Liver (tissue), 8 donors: ENCODE measurements at regions not wholly inside any gene's neighbourhood (a gene's known extent, or its start where the extent isn't known, plus 50 kb on each side); places are given as distances from the start of the nearest gene placed in this dataset.

Source experiments
- DNase-seq: peaks from one replicate; pipeline ENCODE4 v3.0.0-alpha.2; 2017; ENCODE audit warnings: low spot score
- H3K27ac ChIP-seq, 2 donors: one replicate each; pipeline ENCODE4 v1.7.0; 2013; ENCODE audit warnings: inconsistent platforms in 2 of 2, low read length in 2 of 2, control low read depth in 1 of 2, low read depth in 1 of 2, mild to moderate bottlenecking in 1 of 2
- H3K27me3 ChIP-seq, 4 donors: one replicate each; pipeline versions ENCODE4 v1.6.1 to v1.7.0; 2013; ENCODE audit warnings: low read length in 3 of 4, inconsistent platforms in 1 of 4, mild to moderate bottlenecking in 1 of 4, moderate library complexity in 1 of 4; ENCODE audit not compliant: control insufficient read depth in 4 of 4, insufficient read depth in 4 of 4
- H3K36me3 ChIP-seq, 4 donors: one replicate each; pipeline versions ENCODE4 v1.6.1 to v1.7.0; 2013; ENCODE audit warnings: low read length in 3 of 4, mild to moderate bottlenecking in 3 of 4, low read depth in 1 of 4, moderate library complexity in 1 of 4; ENCODE audit not compliant: control insufficient read depth in 4 of 4, insufficient read depth in 3 of 4
- H3K4me1 ChIP-seq, 4 donors: one replicate each; pipeline versions ENCODE4 v1.6.1 to v1.7.0; 2013; ENCODE audit warnings: low read length in 3 of 4, mild to moderate bottlenecking in 3 of 4, moderate library complexity in 1 of 4; ENCODE audit not compliant: control insufficient read depth in 4 of 4, insufficient read depth in 4 of 4
- H3K4me3 ChIP-seq, 3 donors: one replicate each; pipeline versions ENCODE4 v1.6.1 to v1.7.0; 2013; ENCODE audit warnings: low read length in 3 of 3, control low read depth in 1 of 3, low read depth in 1 of 3, mild to moderate bottlenecking in 1 of 3
- H3K9ac ChIP-seq, 2 donors: one replicate each; pipeline ENCODE4 v1.7.0; 2013; ENCODE audit warnings: low read length in 2 of 2, mild to moderate bottlenecking in 2 of 2, moderate library complexity in 2 of 2, control low read depth in 1 of 2, low read depth in 1 of 2
- H3K9me3 ChIP-seq, 4 donors: one replicate each; pipeline versions ENCODE4 v1.6.1 to v1.7.0; 2013; ENCODE audit warnings: low read length in 3 of 4; ENCODE audit not compliant: control insufficient read depth in 4 of 4
- ATF3 ChIP-seq: IDR thresholded peaks from 2 replicates; pipeline ENCODE4 v1.6.1; 2016; ENCODE audit warnings: antibody characterized with exemption
- CTCF ChIP-seq: fragments of 150-350 bp; IDR thresholded peaks from 2 replicates; pipeline ENCODE4 v1.5.1; 2017; ENCODE audit warnings: improper control_type of control experiment, low read depth, low read length; ENCODE audit not compliant: missing input control
- FOXA1 ChIP-seq: IDR thresholded peaks from 2 replicates; pipeline ENCODE4 v1.6.1; 2016; ENCODE audit warnings: antibody characterized with exemption
- GABPA ChIP-seq, 2 donors: IDR thresholded peaks in 1 of 2; conservative IDR thresholded peaks in 1 of 2; 2 replicates each; pipeline ENCODE4 v1.6.1; 2016; ENCODE audit warnings: antibody characterized with exemption in 2 of 2, mild to moderate bottlenecking in 1 of 2, moderate library complexity in 1 of 2
- HNF4A ChIP-seq, 2 donors: conservative IDR thresholded peaks; 2 replicates each; pipeline ENCODE4 v1.6.1; 2016; ENCODE audit warnings: antibody characterized with exemption in 2 of 2, mild to moderate bottlenecking in 2 of 2
- JUND ChIP-seq, 2 donors: IDR thresholded peaks; 2 replicates each; pipeline ENCODE4 v1.6.1; 2016; ENCODE audit warnings: antibody characterized with exemption in 2 of 2
- MAX ChIP-seq: IDR thresholded peaks from 2 replicates; pipeline ENCODE4 v1.6.1; 2016; ENCODE audit warnings: antibody characterized with exemption
- NR2F2 ChIP-seq: IDR thresholded peaks from 2 replicates; pipeline ENCODE4 v1.6.1; 2016; ENCODE audit warnings: antibody characterized with exemption
- RXRA ChIP-seq, 2 donors: IDR thresholded peaks; 2 replicates each; pipeline ENCODE4 v1.6.1; 2017 to 2018; ENCODE audit warnings: antibody characterized with exemption in 2 of 2, mild to moderate bottlenecking in 1 of 2
- SP1 ChIP-seq: IDR thresholded peaks from 2 replicates; pipeline ENCODE4 v1.6.1; 2018; ENCODE audit warnings: antibody characterized with exemption, mild to moderate bottlenecking
- ZBTB33 ChIP-seq: IDR thresholded peaks from 2 replicates; pipeline ENCODE4 v1.6.1; 2016; ENCODE audit warnings: antibody characterized with exemption
- WGBS: extraction: QIAGEN DNeasy Blood & Tissue Kit; methylation state at CpG from one replicate; pipeline ENCODE4 v1.1.7; 2013; 5-methylcytosine and 5-hydroxymethylcytosine counted together
- donor health status: healthy.
- donor health status: healthy.
- donor health status: healthy.
- donor health status: healthy.
- donor health status: healthy.

GRCh38 chr5:39661026-39661779, 236.4 kb upstream of the DAB2 start:
- H3K36me3 ChIP-seq: no peaks in the 10 kb centered on the region
- no peak for TF ChIP-seq NR2F2
- TF ChIP-seq ATF3: no peak
- TF ChIP-seq FOXA1: no peak
- no peak for TF ChIP-seq RXRA (IDR thresholded peaks at IDR 0.05)
- no peak for TF ChIP-seq SP1
- H3K4me1 ChIP-seq: peaks cover 0 to 13% (median 9%) of the 10 kb centered on the region in 4 donors
- no peak overlapping the region for H3K4me3 ChIP-seq
- H3K27me3 ChIP-seq: no peaks in the 10 kb centered on the region
- DNase-seq: no peak
- no peak overlapping the region for H3K9ac ChIP-seq
- H3K9me3 ChIP-seq: peaks cover 0 to 4% (median 0%) of the 10 kb centered on the region in 4 donors
- no peak overlapping the region for H3K27ac ChIP-seq

- Histone ChIP-seq H3K4me1 (peaks cover 0 to 13% (median 9%) of the 10 kb centered on the region in 4 donors), H3K9me3 (peaks cover 0 to 3% (median 0%) of the 10 kb centered on the region in 4 donors), H3K4me3 (no peak overlapping the region), H3K27me3 (no peaks in the 10 kb centered on the region), H3K27ac (no peak overlapping the region), H3K36me3 (no peaks in the 10 kb centered on the region), H3K9ac (no peak overlapping the region)
- TF ChIP-seq JUND (IDR thresholded peaks at IDR 0.05): no peak
- TF ChIP-seq MAX: no peak
- no peak for TF ChIP-seq GABPA (IDR thresholded peaks at IDR 0.05 in 1 of 2, conservative IDR thresholded peaks at IDR 0.05 in 1 of 2)
- WGBS: 93% methylated on average over 1 of the region's 1 CpG
- no peak for DNase-seq
These were observed 235.2 kb upstream of the DAB2 start for GRCh38 chr5:39660020-39660419.

- 95% methylated on average over 4 of the region's 4 CpGs for WGBS
- H3K4me1 ChIP-seq: peaks cover 0 to 13% (median 9%) of the 10 kb centered on the region in 4 donors
- H3K27ac ChIP-seq: no peak overlapping the region
- no peak overlapping the region for H3K4me3 ChIP-seq
- no peak for DNase-seq
- no peaks in the 10 kb centered on the region for H3K9me3 ChIP-seq
- TF ChIP-seq JUND (IDR thresholded peaks at IDR 0.05) (no peak), MAX (no peak), HNF4A (conservative IDR thresholded peaks at IDR 0.05) (no peak), SP1 (no peak), FOXA1 (no peak), ZBTB33 (no peak), CTCF (no peak)
- no peak overlapping the region for H3K9ac ChIP-seq
- H3K36me3 ChIP-seq: no peaks in the 10 kb centered on the region
- H3K27me3 ChIP-seq: no peaks in the 10 kb centered on the region
These were observed 234.1 kb upstream of the DAB2 start for GRCh38 chr5:39658866-39659265.
